Heart left ventricle (tissue), 16 donors: ENCODE measurements at regions not wholly inside any gene's neighbourhood (a gene's known extent, or its start where the extent isn't known, plus 50 kb on each side); places are given as distances from the start of the nearest gene placed in this dataset.

Source experiments
- ATAC-seq, 4 donors: fragments of 200-7000 bp; cut with Tn5 transposase; one replicate each; pipeline ENCODE4 v1.9.1; 2020 to 2022; ENCODE audit warnings: moderate library complexity in 4 of 4, mild to moderate bottlenecking in 3 of 4, moderate number of reproducible peaks in 1 of 4
- DNase-seq, 5 donors: peaks; one replicate each; pipeline ENCODE4 v3.0.0-alpha.2; 2020
- H3K27ac ChIP-seq, 12 donors: fragments of 200-600 bp; sonication (generic) in 4 of 12; one replicate each; pipeline versions ENCODE4 v1.5.0 to v1.8.0; 2016 to 2022; ENCODE audit warnings: mild to moderate bottlenecking in 2 of 12
- H3K27me3 ChIP-seq, 9 donors: fragments of 200-600 bp; sonication (generic) in 2 of 9; one replicate each; pipeline versions ENCODE4 v1.5.1 to v1.8.0; 2016 to 2022; ENCODE audit warnings: mild to moderate bottlenecking in 3 of 9
- H3K36me3 ChIP-seq, 9 donors: fragments of 200-600 bp; sonication (generic) in 2 of 9; one replicate each; pipeline versions ENCODE4 v1.5.0 to v1.8.0; 2018 to 2022; ENCODE audit warnings: mild to moderate bottlenecking in 2 of 9
- H3K4me1 ChIP-seq, 12 donors: fragments of 200-600 bp; sonication (generic) in 4 of 12; one replicate each; pipeline versions ENCODE4 v1.5.0 to v1.8.0; 2016 to 2022; ENCODE audit warnings: mild to moderate bottlenecking in 3 of 12
- H3K4me3 ChIP-seq, 12 donors: fragments of 200-600 bp; sonication (generic) in 4 of 12; one replicate each; pipeline versions ENCODE4 v1.5.0 to v1.8.0; 2017 to 2022; ENCODE audit warnings: mild to moderate bottlenecking in 9 of 12, moderate library complexity in 4 of 12
- H3K9me3 ChIP-seq, 12 donors: fragments of 200-600 bp; sonication (generic) in 4 of 12; one replicate each; pipeline versions ENCODE4 v1.5.0 to v1.8.0; 2016 to 2022; ENCODE audit warnings: mild to moderate bottlenecking in 1 of 12
- CTCF ChIP-seq, 12 donors: fragments of 200-600 bp; sonication (generic) in 4 of 12; IDR thresholded peaks; one replicate each; pipeline versions ENCODE4 v1.5.0 to v1.8.0; 2018 to 2022; ENCODE audit warnings: antibody characterized with exemption in 12 of 12, mild to moderate bottlenecking in 5 of 12
- POLR2A ChIP-seq, 2 donors: fragments of 450-650 bp; IDR thresholded peaks; one replicate each; pipeline ENCODE4 v1.6.1; 2017; ENCODE audit warnings: antibody characterized with exemption in 2 of 2, mild to moderate bottlenecking in 2 of 2, moderate library complexity in 2 of 2
- WGBS, 4 donors: extraction: QIAGEN DNeasy Blood & Tissue Kit in 2 of 4; methylation state at CpG; one replicate each; pipeline versions ENCODE4 v1.1.5 to v1.1.7; 2013 to 2018; 5-methylcytosine and 5-hydroxymethylcytosine counted together
- intact Hi-C, 10 donors: fragments of 100-400 bp; cut with DNase I; formaldehyde crosslinking; loops; one replicate each; pipeline versions ENCODE4 v1.11.1 to v1.14.2; 2022
- donor health status: ischemic (EF 13 %, LVEDD 7.1; RV severe dilation, severe dysfunction).
- donor health status: healthy with polysubstance abuse.
- donor health status: DM: no; HTN: yes; CAD: no.
- donor health status: DM: no; HTN: no; CAD: no.
- donor health status: ischemic (EF 25% LVEDD 6.9; RV normal size, moderate dysfunction).
- donor health status: ischemic (EF 25% LVEDD 5.7; RV mildly dilated, moderate dysfunction).
- donor health status: healthy.
- donor health status: DM: yes; HTN: yes; CAD: no.
- donor health status: ischemic (EF 35%, LVEDD 5.7; RV mildly dilated, moderate dysfunction).
- donor health status: nonischemic (EF 11% LVEDD 7.7; RV severe dilation, severe dysfunction).
- donor health status: DM: yes; HTN: yes; CAD: no.
- donor health status: PGD.
- donor health status: ischemic (EF 29% LVEDD 5.4; RV normal size, mild dysfunction).
- donor health status: nonischemic (EF 23%, LVEDD 6.1; RV moderate dilation, normal function).

GRCh38 chr7:114073701-114074100 is 154.9 kb upstream of the PPP1R3A start:
- peaks cover 0 to 12% (median 0%) of the 10 kb centered on the region in 9 donors for H3K27me3 ChIP-seq
- TF ChIP-seq CTCF (IDR thresholded peaks at IDR 0.05) = no peak
- no peak for TF ChIP-seq POLR2A (IDR thresholded peaks at IDR 0.05)
- WGBS, 4 donors = 55 to 63% (median 63%) methylated on average over 2 of the region's 2 CpGs
- H3K4me3 ChIP-seq = no peak overlapping the region
- no peak for ATAC-seq
- intact Hi-C loops = loop anchor here in 1 of 10 donors (10.0 kb wide), 2 partner anchors 591 to 1841 kb away; no protein-coding TSS in a partner anchor
- H3K9me3 ChIP-seq = no peaks in the 10 kb centered on the region
- no peaks in the 10 kb centered on the region for H3K4me1 ChIP-seq
- no peaks in the 10 kb centered on the region for H3K36me3 ChIP-seq
- DNase-seq = no peak
- H3K27ac ChIP-seq = no peak overlapping the region

- TF ChIP-seq POLR2A (IDR thresholded peaks at IDR 0.05) (no peak), CTCF (IDR thresholded peaks at IDR 0.05) (no peak)
- Histone ChIP-seq H3K9me3 (no peaks in the 10 kb centered on the region), H3K36me3 (no peaks in the 10 kb centered on the region), H3K27me3 (no peaks in the 10 kb centered on the region), H3K4me3 (no peak overlapping the region), H3K27ac (no peak overlapping the region), H3K4me1 (no peaks in the 10 kb centered on the region)
- intact Hi-C loops = loop anchor here in 1 of 10 donors (10.0 kb wide), 2 partner anchors 595 to 1845 kb away; no protein-coding TSS in a partner anchor
- ATAC-seq (no peak), DNase-seq (no peak)
Measured at GRCh38 chr7:114070246-114070645, 151.4 kb upstream of the PPP1R3A start.

GRCh38 chr7:114062810-114063209 is 144.0 kb upstream of the PPP1R3A start:
- ATAC-seq (no peak), DNase-seq (no peak)
- 76 to 78% (median 77%) methylated on average over 3 of the region's 3 CpGs for WGBS, 4 donors
- TF ChIP-seq POLR2A (IDR thresholded peaks at IDR 0.05) (no peak), CTCF (IDR thresholded peaks at IDR 0.05) (no peak)
- H3K4me3 ChIP-seq = no peak overlapping the region
- H3K27ac ChIP-seq = no peak overlapping the region
- no peaks in the 10 kb centered on the region for H3K9me3 ChIP-seq
- intact Hi-C loops = no loop called here
- no peaks in the 10 kb centered on the region for H3K27me3 ChIP-seq
- H3K36me3 ChIP-seq = no peaks in the 10 kb centered on the region
- H3K4me1 ChIP-seq = no peaks in the 10 kb centered on the region

- Histone ChIP-seq H3K27me3 (no peaks in the 10 kb centered on the region), H3K4me1 (peaks cover 0 to 21% (median 0%) of the 10 kb centered on the region in 12 donors), H3K9me3 (no peaks in the 10 kb centered on the region), H3K36me3 (no peaks in the 10 kb centered on the region), H3K4me3 (no peak overlapping the region), H3K27ac (peak overlapping the region in 1 of 12 donors; percentile 32)
- ATAC-seq = no peak
- DNase-seq = no peak
- WGBS, 4 donors = 38 to 80% (median 56%) methylated on average over 2 of the region's 2 CpGs
- no peak for TF ChIP-seq CTCF (IDR thresholded peaks at IDR 0.05)
- no peak for TF ChIP-seq POLR2A (IDR thresholded peaks at IDR 0.05)
- intact Hi-C loops = no loop called here
Measured at GRCh38 chr7:114051871-114052331, 133.1 kb upstream of the PPP1R3A start.
